NB4 (cell line): ENCODE measurements at regions not wholly inside any gene's neighbourhood (a gene's known extent, or its start where the extent isn't known, plus 50 kb on each side); places are given as distances from the start of the nearest gene placed in this dataset.

Experiments
- DNase-seq: peaks from one replicate; pipeline ENCODE4 v3.0.0; 2010; ENCODE audit warnings: low read depth
- H3K4me3 ChIP-seq: one replicate; pipeline ENCODE4 v1.5.1; 2011; ENCODE audit warnings: mild to moderate bottlenecking, low read depth, low read length, moderate library complexity
- CTCF ChIP-seq: IDR thresholded peaks from one replicate; pipeline ENCODE4 v1.5.1; 2012; ENCODE audit warnings: low read depth, low read length
- MYC ChIP-seq: IDR thresholded peaks from 2 replicates; pipeline ENCODE4 v1.6.1; 2011; ENCODE audit warnings: low read depth, low read length
- POLR2A ChIP-seq: IDR thresholded peaks from 2 replicates; pipeline ENCODE4 v1.6.1; 2011; ENCODE audit warnings: mild to moderate bottlenecking; ENCODE audit not compliant: insufficient read length; ENCODE audit errors: extremely low read depth
- TF ChIP-seq, protein P1 (sequence below): IDR thresholded peaks from 2 replicates; pipeline ENCODE4 v1.6.1; 2011; ENCODE audit warnings: low read depth, low read length

GRCh38 chr16:85187002-85187401, 74.7 kb upstream of the CIBAR2 start:
- TF ChIP-seq POLR2A (no peak), MYC (no peak), CTCF (no peak)
- TF ChIP-seq, protein P1, sequence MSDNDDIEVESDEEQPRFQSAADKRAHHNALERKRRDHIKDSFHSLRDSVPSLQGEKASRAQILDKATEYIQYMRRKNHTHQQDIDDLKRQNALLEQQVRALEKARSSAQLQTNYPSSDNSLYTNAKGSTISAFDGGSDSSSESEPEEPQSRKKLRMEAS: no peak
- no peak overlapping the region for H3K4me3 ChIP-seq
- no peak for DNase-seq

- no peak for DNase-seq
- no peak overlapping the region for H3K4me3 ChIP-seq
- TF ChIP-seq, protein P1: no peak
- TF ChIP-seq CTCF (no peak), POLR2A (no peak), MYC (no peak)
Measured at GRCh38 chr16:85187447-85187846, 75.2 kb upstream of the CIBAR2 start.

- no peak overlapping the region for H3K4me3 ChIP-seq
- DNase-seq: no peak
- TF ChIP-seq, protein P1: no peak
- TF ChIP-seq CTCF (no peak), MYC (no peak), POLR2A (no peak)
Measured at GRCh38 chr16:85187886-85188285, 75.6 kb upstream of the CIBAR2 start.

- no peak for DNase-seq
- TF ChIP-seq, protein P1: no peak
- no peak for TF ChIP-seq CTCF
- TF ChIP-seq POLR2A: no peak
- TF ChIP-seq MYC: no peak
- no peak overlapping the region for H3K4me3 ChIP-seq
Measured at GRCh38 chr16:85188822-85189672, 76.8 kb upstream of the CIBAR2 start.

DNA sequence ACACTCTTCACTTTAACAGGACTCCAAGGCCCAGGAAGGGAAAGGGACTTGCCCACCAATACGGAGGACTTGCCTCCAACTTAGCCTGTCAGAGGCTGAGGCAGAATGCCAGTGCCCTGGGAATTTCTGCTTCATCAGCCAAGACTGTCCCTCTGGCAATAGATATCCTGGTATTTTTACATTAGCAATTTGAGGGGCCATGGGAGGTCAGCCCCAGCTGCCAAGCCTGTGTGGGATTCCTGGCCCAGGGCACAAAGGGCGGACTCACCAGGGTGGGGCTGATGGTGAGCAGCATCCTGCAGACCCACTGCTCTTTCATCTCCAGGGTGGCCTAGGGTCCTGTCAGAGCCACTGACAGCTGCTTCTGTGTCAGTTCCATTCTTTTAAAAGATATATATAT, 78.3 kb upstream of the CIBAR2 start:
- TF ChIP-seq CTCF: no peak
- TF ChIP-seq MYC: no peak
- no peak for TF ChIP-seq POLR2A
- TF ChIP-seq, protein P1: no peak
- H3K4me3 ChIP-seq: no peak overlapping the region
- DNase-seq: no peak
